HG02588 (cell line): ENCODE measurements at regions not wholly inside any gene's neighbourhood (a gene's known extent, or its start where the extent isn't known, plus 50 kb on each side); places are given as distances from the start of the nearest gene placed in this dataset.
"Not testable (repeated sequence)": the region's sequence is repeated elsewhere in the genome, so short reads cannot be mapped to it uniquely, and the experiment has no call there.

Experiments
- ATAC-seq: cut with Tn5 transposase; IDR thresholded peaks from one replicate; pipeline ENCODE4 v1.9.1; 2021; ENCODE audit warnings: mild to moderate bottlenecking, moderate library complexity; ENCODE audit not compliant: unreplicated experiment

- ATAC-seq: not testable (repeated sequence)
These were observed 750.6 kb downstream of the CDY1 start for GRCh38 chrY:26372480-26372879.

- no peak for ATAC-seq
These were observed 786.9 kb downstream of the CDY1 start for GRCh38 chrY:26408671-26409328.

GRCh38 chrY:26409329-26409712, 787.4 kb downstream of the CDY1 start:
- no peak for ATAC-seq
